ENCODE measurements at regions not wholly inside any gene's neighbourhood (a gene's known extent, or its start where the extent isn't known, plus 50 kb on each side); places are given as distances from the start of the nearest gene placed in this dataset.
"Not testable (repeated sequence)": the region's sequence is repeated elsewhere in the genome, so short reads cannot be mapped to it uniquely, and the experiment has no call there.

DNA sequence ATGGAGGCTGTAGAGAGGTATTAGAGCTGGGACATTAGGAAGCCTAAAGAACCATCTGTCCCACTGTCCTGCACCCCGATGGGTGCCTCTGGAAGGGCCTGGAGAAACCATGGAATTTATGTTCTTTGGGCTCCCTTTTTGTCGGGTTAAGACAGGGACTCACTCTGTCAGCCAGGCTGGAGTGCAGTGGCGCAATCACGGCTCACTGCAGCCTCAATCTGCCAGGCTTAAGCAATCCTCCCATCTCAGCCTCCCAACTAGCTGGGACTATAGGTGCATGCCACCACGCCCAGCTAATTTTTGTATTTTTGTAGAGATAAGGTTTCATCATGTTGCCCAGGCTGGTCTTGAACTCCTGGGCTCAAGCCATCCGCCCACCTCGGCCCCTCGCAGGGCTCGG, 78.2 kb upstream of the KDM7A start:
- not testable (repeated sequence) for H2BK20ac ChIP-seq (ENCODE audit: low read depth, low read length, poor library complexity, severe bottlenecking); H3K18ac ChIP-seq (ENCODE audit: insufficient read length, low read depth, low read length); H3K23ac ChIP-seq (ENCODE audit: insufficient read length, low read depth, low read length); H3K23me2 ChIP-seq (ENCODE audit: insufficient read length, low read depth, low read length, poor library complexity, severe bottlenecking); H3K4me3 Mint-ChIP-seq; H2BK15ac ChIP-seq (ENCODE audit: low read depth, low read length); H4K91ac ChIP-seq (ENCODE audit: insufficient read length, low read depth, low read length); H3K36me3 Mint-ChIP-seq (ENCODE audit: insufficient read depth in 1 of 3, low read depth in 3 of 3); H3K27me3 ChIP-seq (ENCODE audit: insufficient read depth, low read length); H3K4me1 ChIP-seq (ENCODE audit: insufficient read depth, low read length); H2BK120ac ChIP-seq (ENCODE audit: low read depth, low read length, poor library complexity, severe bottlenecking); H3K27ac Mint-ChIP-seq; H3K79me2 ChIP-seq (ENCODE audit: insufficient read depth, low read length); H4K8ac ChIP-seq (replicated peaks; ENCODE audit: insufficient read length, low read depth, low read length); H3K27ac ChIP-seq (ENCODE audit: insufficient read length, low read depth, low read length); H3K4ac ChIP-seq (ENCODE audit: low read depth, low read length); H3K56ac ChIP-seq (ENCODE audit: insufficient read length, low read depth, low read length); H3K79me1 ChIP-seq (ENCODE audit: insufficient read depth, low read depth, low read length, poor library complexity, severe bottlenecking); H3K27me3 Mint-ChIP-seq (ENCODE audit: low read depth); H3T11ph ChIP-seq (ENCODE audit: low read length); H3K14ac ChIP-seq (ENCODE audit: insufficient read depth, low read length); H3K4me1 Mint-ChIP-seq; DNase-seq; H3K4me2 ChIP-seq (ENCODE audit: insufficient read depth, insufficient read length, low read length); H2BK5ac ChIP-seq (ENCODE audit: insufficient read length, low read length); H2AK5ac ChIP-seq (ENCODE audit: insufficient read length, low read length); H3K9ac ChIP-seq (ENCODE audit: extremely low read depth, insufficient read length, low read length); H3K9me3 ChIP-seq (ENCODE audit: control insufficient read depth, low read depth, low read length); H2AFZ ChIP-seq (ENCODE audit: low read length); H4K5ac ChIP-seq (ENCODE audit: insufficient read length, low read depth, low read length); H2BK12ac ChIP-seq (ENCODE audit: insufficient read length, low read depth, low read length); H4K20me1 ChIP-seq (ENCODE audit: control insufficient read depth, insufficient read depth, insufficient read length)
- WGBS (ENCODE audit: extremely low coverage, insufficient read length, low lambda C conversion rate): no CpG with 5 or more reads among the region's 9 CpGs
- H3K9me3 Mint-ChIP-seq: peaks cover 8 to 10% of the 10 kb centered on the region in 2 experiments; a peak in 4 of 5 replicates

Measured in H9 (cell line).